NT2/D1 (cell line): ENCODE measurements at regions not wholly inside any gene's neighbourhood (a gene's known extent, or its start where the extent isn't known, plus 50 kb on each side); places are given as distances from the start of the nearest gene placed in this dataset.

Source experiments
- DNase-seq: peaks from one replicate; pipeline ENCODE4 v3.0.0-alpha.2; 2011; ENCODE audit warnings: low read depth, low spot score
- H3K27me3 ChIP-seq: 2 replicates; pipeline ENCODE4 v1.6.0; 2011; ENCODE audit warnings: mild to moderate bottlenecking; ENCODE audit not compliant: insufficient read length, insufficient read depth
- H3K36me3 ChIP-seq: 2 replicates; pipeline ENCODE4 v1.6.1; 2011; ENCODE audit warnings: mild to moderate bottlenecking, low read length, mixed read lengths; ENCODE audit not compliant: insufficient read depth, insufficient read length
- H3K4me1 ChIP-seq: 2 replicates; pipeline ENCODE4 v1.5.1; 2011; ENCODE audit not compliant: insufficient read depth, insufficient read length
- H3K4me3 ChIP-seq: 2 replicates; pipeline ENCODE4 v1.5.1; 2011; ENCODE audit warnings: low read depth; ENCODE audit not compliant: insufficient read length
- H3K9ac ChIP-seq: 2 replicates; pipeline ENCODE4 v1.6.0; 2011; ENCODE audit warnings: low read depth; ENCODE audit not compliant: insufficient read length
- H3K9me3 ChIP-seq: 2 replicates; pipeline ENCODE4 v1.5.1; 2011; ENCODE audit warnings: mild to moderate bottlenecking, low read length; ENCODE audit not compliant: insufficient read depth
- SUZ12 ChIP-seq: IDR thresholded peaks from 2 replicates; pipeline ENCODE4 v1.6.1; 2011; ENCODE audit not compliant: insufficient read length, insufficient read depth; ENCODE audit errors: extremely low read depth
- YY1 ChIP-seq: IDR thresholded peaks from 2 replicates; pipeline ENCODE4 v1.6.1; 2011; ENCODE audit not compliant: insufficient read length, insufficient read depth
- ZNF274 ChIP-seq: IDR thresholded peaks from 2 replicates; pipeline ENCODE4 v1.6.1; 2011; ENCODE audit warnings: mild to moderate bottlenecking, low read depth, low read length

DNA sequence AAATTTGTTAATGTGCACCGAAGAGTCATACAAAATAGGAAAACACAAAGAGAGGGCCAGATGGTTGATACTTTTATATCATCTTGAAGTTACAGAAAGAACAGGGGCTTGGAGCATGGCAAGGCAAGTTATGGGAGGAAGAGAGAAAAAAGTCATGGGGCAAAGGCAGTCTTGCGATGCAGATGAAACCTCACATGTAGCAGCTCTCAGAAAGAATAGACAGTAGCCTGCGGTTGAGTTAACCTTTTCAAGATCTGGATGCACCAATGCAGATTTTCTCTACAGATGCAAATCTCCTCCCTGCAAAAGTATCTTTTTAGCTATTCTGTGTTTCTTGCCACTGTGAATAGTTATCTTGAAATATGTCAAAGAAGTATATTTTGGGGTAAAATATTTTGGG is 243.9 kb downstream of the TMEM167A start:
- DNase-seq = no peak

GRCh38 chr5:82832445-82832844 is 244.7 kb downstream of the TMEM167A start:
- H3K36me3 ChIP-seq = no peaks in the 10 kb centered on the region
- no peak overlapping the region for H3K4me3 ChIP-seq
- peaks cover 18% of the 10 kb centered on the region for H3K9me3 ChIP-seq
- no peak for DNase-seq
- no peak for TF ChIP-seq ZNF274
- TF ChIP-seq YY1 = no peak
- no peak for TF ChIP-seq SUZ12
- H3K27me3 ChIP-seq = no peaks in the 10 kb centered on the region
- H3K4me1 ChIP-seq = no peaks in the 10 kb centered on the region
- H3K9ac ChIP-seq = no peak overlapping the region

More for the DNA sequence above, 243.9 kb downstream of the TMEM167A start:
- H3K27me3 ChIP-seq = no peaks in the 10 kb centered on the region
- no peak overlapping the region for H3K9ac ChIP-seq
- TF ChIP-seq ZNF274 (no peak), SUZ12 (no peak), YY1 (no peak)
- H3K4me3 ChIP-seq = no peak overlapping the region
- H3K9me3 ChIP-seq = peaks cover 18% of the 10 kb centered on the region
- H3K36me3 ChIP-seq = no peaks in the 10 kb centered on the region
- no peaks in the 10 kb centered on the region for H3K4me1 ChIP-seq

- Histone ChIP-seq H3K4me1 (no peaks in the 10 kb centered on the region), H3K4me3 (no peak overlapping the region), H3K9me3 (no peaks in the 10 kb centered on the region), H3K27me3 (no peaks in the 10 kb centered on the region), H3K36me3 (no peaks in the 10 kb centered on the region), H3K9ac (no peak overlapping the region)
- no peak for TF ChIP-seq ZNF274
- no peak for TF ChIP-seq SUZ12
- no peak for TF ChIP-seq YY1
- DNase-seq = no peak
These were observed 249.0 kb downstream of the TMEM167A start for GRCh38 chr5:82828211-82828610.

GRCh38 chr5:82827651-82828050 is 249.5 kb downstream of the TMEM167A start:
- Histone ChIP-seq H3K9me3 (no peaks in the 10 kb centered on the region), H3K9ac (no peak overlapping the region), H3K4me1 (no peaks in the 10 kb centered on the region), H3K27me3 (no peaks in the 10 kb centered on the region), H3K36me3 (no peaks in the 10 kb centered on the region), H3K4me3 (no peak overlapping the region)
- DNase-seq = no peak
- no peak for TF ChIP-seq ZNF274
- TF ChIP-seq SUZ12 = no peak
- TF ChIP-seq YY1 = no peak

GRCh38 chr5:82822634-82822927 is 254.6 kb downstream of the TMEM167A start:
- Histone ChIP-seq H3K27me3 (no peaks in the 10 kb centered on the region), H3K4me1 (no peaks in the 10 kb centered on the region), H3K36me3 (no peaks in the 10 kb centered on the region), H3K9ac (no peak overlapping the region), H3K4me3 (no peak overlapping the region), H3K9me3 (no peaks in the 10 kb centered on the region)
- no peak for TF ChIP-seq SUZ12
- DNase-seq = no peak

- Histone ChIP-seq H3K4me3 (no peak overlapping the region), H3K4me1 (no peaks in the 10 kb centered on the region), H3K27me3 (no peaks in the 10 kb centered on the region), H3K9me3 (no peaks in the 10 kb centered on the region), H3K36me3 (no peaks in the 10 kb centered on the region), H3K9ac (no peak overlapping the region)
- no peak for DNase-seq
- TF ChIP-seq SUZ12 (no peak), ZNF274 (no peak), YY1 (no peak)
These were observed 255.2 kb downstream of the TMEM167A start for GRCh38 chr5:82821846-82822633.

GRCh38 chr5:82820961-82821845 is 256.0 kb downstream of the TMEM167A start:
- no peaks in the 10 kb centered on the region for H3K4me1 ChIP-seq
- TF ChIP-seq YY1 (no peak), ZNF274 (no peak), SUZ12 (no peak)
- H3K9ac ChIP-seq = no peak overlapping the region
- no peak overlapping the region for H3K4me3 ChIP-seq
- H3K36me3 ChIP-seq = no peaks in the 10 kb centered on the region
- no peak for DNase-seq
- H3K9me3 ChIP-seq = no peaks in the 10 kb centered on the region
- no peaks in the 10 kb centered on the region for H3K27me3 ChIP-seq
